Stimulated activated effector memory CD8-positive, alpha-beta T cell treated with anti-CD3 and anti-CD28 coated beads, Interleukin-12 subunit alpha, Interleukin-12 subunit beta, amount 100 ng/mL, for 72 hours (primary cell): ENCODE measurements at regions not wholly inside any gene's neighbourhood (a gene's known extent, or its start where the extent isn't known, plus 50 kb on each side); places are given as distances from the start of the nearest gene placed in this dataset.

ENCODE experiments used
- ATAC-seq: fragments of 150-1000 bp; cut with Tn5 transposase; 2 replicates; pipeline ENCODE4 v1.10.0; 2021
- DNase-seq, 2 donors: peaks; one replicate each; pipeline ENCODE4 v3.0.0; 2021 to 2022; ENCODE audit warnings: low spot score in 2 of 2
- H3K27ac Mint-ChIP-seq: one replicate; pipeline ENCODE4 v1.8.0; 2022; ENCODE audit warnings: mild to moderate bottlenecking, mixed read lengths
- H3K36me3 Mint-ChIP-seq: one replicate; pipeline ENCODE4 v1.8.0; 2022; ENCODE audit warnings: mild to moderate bottlenecking, mixed read lengths
- H3K4me1 Mint-ChIP-seq: one replicate; pipeline ENCODE4 v1.8.0; 2022; ENCODE audit warnings: mixed read lengths
- H3K4me3 Mint-ChIP-seq: one replicate; pipeline ENCODE4 v1.8.0; 2022; ENCODE audit warnings: mild to moderate bottlenecking, mixed read lengths
- H3K9me3 Mint-ChIP-seq: one replicate; pipeline ENCODE4 v1.8.0; 2022; ENCODE audit warnings: mixed read lengths

GRCh38 chr4:134343656-134344055, 142.1 kb upstream of the PABPC4L start:
- ATAC-seq (no peak), DNase-seq (no peak)
- Mint-ChIP-seq H3K36me3 (no peaks in the 10 kb centered on the region), H3K9me3 (peaks cover 11% of the 10 kb centered on the region), H3K4me3 (no peak overlapping the region), H3K4me1 (no peaks in the 10 kb centered on the region), H3K27ac (no peak overlapping the region)

- Mint-ChIP-seq H3K36me3 (no peaks in the 10 kb centered on the region), H3K27ac (no peak overlapping the region), H3K4me3 (no peak overlapping the region), H3K4me1 (no peaks in the 10 kb centered on the region), H3K9me3 (peaks cover 11% of the 10 kb centered on the region)
- ATAC-seq (no peak), DNase-seq (no peak)
Observed at GRCh38 chr4:134343081-134343480, 141.5 kb upstream of the PABPC4L start.

- H3K4me3 Mint-ChIP-seq: no peak overlapping the region
- ATAC-seq (no peak), DNase-seq (no peak)
- H3K36me3 Mint-ChIP-seq: no peaks in the 10 kb centered on the region
- no peaks in the 10 kb centered on the region for H3K4me1 Mint-ChIP-seq
- no peak overlapping the region for H3K27ac Mint-ChIP-seq
- H3K9me3 Mint-ChIP-seq: peaks cover 5% of the 10 kb centered on the region
Observed at GRCh38 chr4:134337574-134337973, 136.0 kb upstream of the PABPC4L start.

GRCh38 chr4:134328741-134329140, 127.2 kb upstream of the PABPC4L start:
- H3K4me3 Mint-ChIP-seq: no peak overlapping the region
- H3K9me3 Mint-ChIP-seq: peaks cover 11% of the 10 kb centered on the region
- ATAC-seq (no peak), DNase-seq (no peak)
- no peak overlapping the region for H3K27ac Mint-ChIP-seq
- no peaks in the 10 kb centered on the region for H3K4me1 Mint-ChIP-seq
- H3K36me3 Mint-ChIP-seq: no peaks in the 10 kb centered on the region

GRCh38 chr4:134327274-134328122, 125.9 kb upstream of the PABPC4L start:
- H3K36me3 Mint-ChIP-seq: no peaks in the 10 kb centered on the region
- H3K4me3 Mint-ChIP-seq: no peak overlapping the region
- H3K4me1 Mint-ChIP-seq: no peaks in the 10 kb centered on the region
- H3K9me3 Mint-ChIP-seq: peaks cover 11% of the 10 kb centered on the region
- DNase-seq (no peak), ATAC-seq (no peak)
- no peak overlapping the region for H3K27ac Mint-ChIP-seq

GRCh38 chr4:134326866-134327265, 125.3 kb upstream of the PABPC4L start:
- H3K27ac Mint-ChIP-seq: no peak overlapping the region
- ATAC-seq (no peak), DNase-seq (no peak)
- H3K36me3 Mint-ChIP-seq: no peaks in the 10 kb centered on the region
- no peak overlapping the region for H3K4me3 Mint-ChIP-seq
- peaks cover 11% of the 10 kb centered on the region for H3K9me3 Mint-ChIP-seq
- H3K4me1 Mint-ChIP-seq: no peaks in the 10 kb centered on the region

GRCh38 chr4:134324179-134324578, 122.6 kb upstream of the PABPC4L start:
- no peak for ATAC-seq
- no peak for DNase-seq
- H3K4me3 Mint-ChIP-seq: no peak overlapping the region
- no peaks in the 10 kb centered on the region for H3K4me1 Mint-ChIP-seq
- no peaks in the 10 kb centered on the region for H3K36me3 Mint-ChIP-seq
- peaks cover 20% of the 10 kb centered on the region for H3K9me3 Mint-ChIP-seq
- no peak overlapping the region for H3K27ac Mint-ChIP-seq

- peaks cover 27% of the 10 kb centered on the region for H3K9me3 Mint-ChIP-seq
- no peak overlapping the region for H3K27ac Mint-ChIP-seq
- H3K4me1 Mint-ChIP-seq: no peaks in the 10 kb centered on the region
- DNase-seq (no peak), ATAC-seq (no peak)
- H3K36me3 Mint-ChIP-seq: no peaks in the 10 kb centered on the region
- H3K4me3 Mint-ChIP-seq: no peak overlapping the region
Observed at GRCh38 chr4:134320048-134320447, 118.5 kb upstream of the PABPC4L start.

GRCh38 chr4:134313591-134313990, 112.0 kb upstream of the PABPC4L start:
- no peak overlapping the region for H3K4me3 Mint-ChIP-seq
- H3K9me3 Mint-ChIP-seq: peaks cover 18% of the 10 kb centered on the region
- no peaks in the 10 kb centered on the region for H3K36me3 Mint-ChIP-seq
- DNase-seq (no peak), ATAC-seq (no peak)
- H3K4me1 Mint-ChIP-seq: no peaks in the 10 kb centered on the region
- no peak overlapping the region for H3K27ac Mint-ChIP-seq

GRCh38 chr4:134309715-134310114, 108.1 kb upstream of the PABPC4L start:
- ATAC-seq (no peak), DNase-seq (no peak)
- H3K27ac Mint-ChIP-seq: no peak overlapping the region
- no peaks in the 10 kb centered on the region for H3K36me3 Mint-ChIP-seq
- no peaks in the 10 kb centered on the region for H3K4me1 Mint-ChIP-seq
- H3K4me3 Mint-ChIP-seq: no peak overlapping the region
- peaks cover 2% of the 10 kb centered on the region for H3K9me3 Mint-ChIP-seq

GRCh38 chr4:134308910-134309309, 107.3 kb upstream of the PABPC4L start:
- no peak for DNase-seq
- Mint-ChIP-seq H3K27ac (no peak overlapping the region), H3K9me3 (peaks cover 2% of the 10 kb centered on the region), H3K36me3 (no peaks in the 10 kb centered on the region), H3K4me3 (no peak overlapping the region), H3K4me1 (no peaks in the 10 kb centered on the region)
- no peak for ATAC-seq

- DNase-seq: no peak
- H3K27ac Mint-ChIP-seq: no peak overlapping the region
Observed at GRCh38 chr4:134298313-134298712, 96.7 kb upstream of the PABPC4L start.

GRCh38 chr4:134297765-134298164, 96.2 kb upstream of the PABPC4L start:
- Mint-ChIP-seq H3K27ac (no peak overlapping the region), H3K4me3 (no peak overlapping the region), H3K9me3 (peaks cover 20% of the 10 kb centered on the region), H3K36me3 (no peaks in the 10 kb centered on the region), H3K4me1 (no peaks in the 10 kb centered on the region)
- ATAC-seq (no peak), DNase-seq (no peak)

More at GRCh38 chr4:134298313-134298712, 96.7 kb upstream of the PABPC4L start:
- ATAC-seq: no peak
- no peaks in the 10 kb centered on the region for H3K4me1 Mint-ChIP-seq
- peaks cover 21% of the 10 kb centered on the region for H3K9me3 Mint-ChIP-seq
- H3K4me3 Mint-ChIP-seq: no peak overlapping the region
- H3K36me3 Mint-ChIP-seq: no peaks in the 10 kb centered on the region

- Mint-ChIP-seq H3K27ac (no peak overlapping the region), H3K4me1 (no peaks in the 10 kb centered on the region), H3K4me3 (no peak overlapping the region), H3K9me3 (peaks cover 26% of the 10 kb centered on the region), H3K36me3 (no peaks in the 10 kb centered on the region)
- DNase-seq: no peak
- no peak for ATAC-seq
Observed at GRCh38 chr4:134282680-134283079, 81.1 kb upstream of the PABPC4L start.

- Mint-ChIP-seq H3K4me3 (no peak overlapping the region), H3K9me3 (peaks cover 16% of the 10 kb centered on the region), H3K4me1 (no peaks in the 10 kb centered on the region), H3K27ac (no peak overlapping the region), H3K36me3 (no peaks in the 10 kb centered on the region)
- DNase-seq (no peak), ATAC-seq (no peak)
Observed at GRCh38 chr4:134278675-134279074, 77.1 kb upstream of the PABPC4L start.

- no peaks in the 10 kb centered on the region for H3K36me3 Mint-ChIP-seq
- ATAC-seq: no peak
Observed at GRCh38 chr4:134276476-134276875, 74.9 kb upstream of the PABPC4L start.

More at GRCh38 chr4:134276476-134276875, 74.9 kb upstream of the PABPC4L start:
- Mint-ChIP-seq H3K27ac (no peak overlapping the region), H3K9me3 (peaks cover 26% of the 10 kb centered on the region), H3K4me3 (no peak overlapping the region), H3K4me1 (no peaks in the 10 kb centered on the region)
- no peak for DNase-seq
